Spleen (tissue), 7 donors: ENCODE measurements at regions not wholly inside any gene's neighbourhood (a gene's known extent, or its start where the extent isn't known, plus 50 kb on each side); places are given as distances from the start of the nearest gene placed in this dataset.

ENCODE experiments used
- POLR2A ChIP-seq, 3 donors: fragments of 450-650 bp; IDR thresholded peaks; one replicate each; pipeline ENCODE4 v1.5.1; 2017; ENCODE audit warnings: antibody characterized with exemption in 3 of 3, mild to moderate bottlenecking in 1 of 3
- POLR2AphosphoS5 ChIP-seq, 3 donors: sonication (generic); formaldehyde crosslinking; IDR thresholded peaks; one replicate each; pipeline ENCODE4 v1.5.1; 2017; ENCODE audit warnings: antibody characterized with exemption in 3 of 3
- TF ChIP-seq, protein P1 (sequence below), 11 experiments: fragments of 200-600 bp in 7 of 11; fragments of 450-650 bp in 4 of 11; sonication (generic) in 4 of 11; IDR thresholded peaks in 8 of 11; conservative IDR thresholded peaks in 3 of 11; 1 replicate in 7 of 11; 2 replicates in 4 of 11; pipeline versions ENCODE4 v1.4.0 to v1.8.0; 2016 to 2021; ENCODE audit warnings: antibody characterized with exemption in 11 of 11, inconsistent platforms in 4 of 11, mild to moderate bottlenecking in 1 of 11
- donor health status: DM: no; HTN: no; CAD: no; lungs with moderate emphysema.
- donor health status: DM: no; HTN: no; CAD: no.
- donor health status: DM: no; HTN: no; CAD: no.

DNA sequence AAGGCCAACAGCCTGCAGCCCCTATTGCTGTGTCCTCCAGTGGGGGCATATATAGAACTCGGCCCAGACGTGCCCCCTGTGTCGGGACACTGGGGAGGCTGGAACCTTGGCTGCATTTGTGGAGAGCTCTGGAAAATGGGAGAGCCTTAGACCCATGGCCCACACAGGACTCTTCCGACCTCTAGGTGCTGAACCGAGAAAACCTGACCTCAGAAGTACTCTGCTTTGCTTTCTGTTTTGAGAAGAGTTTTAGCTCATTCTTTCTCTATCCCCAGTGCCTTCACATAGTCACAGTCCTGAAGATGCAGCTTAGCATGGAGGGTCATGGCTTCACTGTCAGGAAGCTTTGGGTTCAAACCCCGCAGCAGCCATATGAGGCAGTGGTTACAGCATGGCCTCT, 271.8 kb upstream of the B3GAT1 start:
- TF ChIP-seq POLR2AphosphoS5 (IDR thresholded peaks at IDR 0.05) (no peak), POLR2A (IDR thresholded peaks at IDR 0.05) (no peak)
- TF ChIP-seq, protein P1, sequence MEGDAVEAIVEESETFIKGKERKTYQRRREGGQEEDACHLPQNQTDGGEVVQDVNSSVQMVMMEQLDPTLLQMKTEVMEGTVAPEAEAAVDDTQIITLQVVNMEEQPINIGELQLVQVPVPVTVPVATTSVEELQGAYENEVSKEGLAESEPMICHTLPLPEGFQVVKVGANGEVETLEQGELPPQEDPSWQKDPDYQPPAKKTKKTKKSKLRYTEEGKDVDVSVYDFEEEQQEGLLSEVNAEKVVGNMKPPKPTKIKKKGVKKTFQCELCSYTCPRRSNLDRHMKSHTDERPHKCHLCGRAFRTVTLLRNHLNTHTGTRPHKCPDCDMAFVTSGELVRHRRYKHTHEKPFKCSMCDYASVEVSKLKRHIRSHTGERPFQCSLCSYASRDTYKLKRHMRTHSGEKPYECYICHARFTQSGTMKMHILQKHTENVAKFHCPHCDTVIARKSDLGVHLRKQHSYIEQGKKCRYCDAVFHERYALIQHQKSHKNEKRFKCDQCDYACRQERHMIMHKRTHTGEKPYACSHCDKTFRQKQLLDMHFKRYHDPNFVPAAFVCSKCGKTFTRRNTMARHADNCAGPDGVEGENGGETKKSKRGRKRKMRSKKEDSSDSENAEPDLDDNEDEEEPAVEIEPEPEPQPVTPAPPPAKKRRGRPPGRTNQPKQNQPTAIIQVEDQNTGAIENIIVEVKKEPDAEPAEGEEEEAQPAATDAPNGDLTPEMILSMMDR (IDR thresholded peaks at IDR 0.05 in 8 of 11, conservative IDR thresholded peaks at IDR 0.05 in 3 of 11) = no peak
